HG03575 (cell line): ENCODE measurements at regions not wholly inside any gene's neighbourhood (a gene's known extent, or its start where the extent isn't known, plus 50 kb on each side); places are given as distances from the start of the nearest gene placed in this dataset.
"Not testable (repeated sequence)": the region's sequence is repeated elsewhere in the genome, so short reads cannot be mapped to it uniquely, and the experiment has no call there.

ENCODE experiments used
- ATAC-seq: cut with Tn5 transposase; IDR thresholded peaks from one replicate; pipeline ENCODE4 v1.9.1; 2021; ENCODE audit not compliant: unreplicated experiment, insufficient number of reproducible peaks, low FRiP score; ENCODE audit errors: extremely low read depth

GRCh38 chr1:60255565-60255964 is 182.0 kb upstream of the C1orf87 start:
- ATAC-seq: no peak

GRCh38 chr1:60251426-60251825 is 177.9 kb upstream of the C1orf87 start:
- ATAC-seq: no peak

- ATAC-seq: not testable (repeated sequence)
Measured at GRCh38 chr1:60247467-60247866, 173.9 kb upstream of the C1orf87 start.

- ATAC-seq: no peak
Measured at GRCh38 chr1:60245324-60245723, 171.8 kb upstream of the C1orf87 start.

GRCh38 chr1:60244906-60245305 is 171.3 kb upstream of the C1orf87 start:
- ATAC-seq: no peak

GRCh38 chr1:60235275-60235674 is 161.7 kb upstream of the C1orf87 start:
- ATAC-seq: no peak

- no peak for ATAC-seq
Measured at GRCh38 chr1:60234776-60235175, 161.2 kb upstream of the C1orf87 start.

- no peak for ATAC-seq
Measured at GRCh38 chr1:60229821-60230220, 156.3 kb upstream of the C1orf87 start.

GRCh38 chr1:60228041-60228491 is 154.5 kb upstream of the C1orf87 start:
- no peak for ATAC-seq

GRCh38 chr1:60227601-60228000 is 154.0 kb upstream of the C1orf87 start:
- ATAC-seq: no peak

- no peak for ATAC-seq
Measured at GRCh38 chr1:60225486-60225885, 151.9 kb upstream of the C1orf87 start.

- no peak for ATAC-seq
Measured at GRCh38 chr1:60224523-60224922, 151.0 kb upstream of the C1orf87 start.

- no peak for ATAC-seq
Measured at GRCh38 chr1:60223158-60223557, 149.6 kb upstream of the C1orf87 start.

GRCh38 chr1:60222360-60223115 is 149.0 kb upstream of the C1orf87 start:
- no peak for ATAC-seq

GRCh38 chr1:60213253-60213652 is 139.7 kb upstream of the C1orf87 start:
- ATAC-seq: no peak

GRCh38 chr1:60196026-60196425 is 122.5 kb upstream of the C1orf87 start:
- ATAC-seq: no peak

- ATAC-seq: no peak
Measured at GRCh38 chr1:60185684-60186083, 112.1 kb upstream of the C1orf87 start.

- no peak for ATAC-seq
Measured at GRCh38 chr1:60184521-60184920, 111.0 kb upstream of the C1orf87 start.

GRCh38 chr1:60173729-60174505 is 100.3 kb upstream of the C1orf87 start:
- no peak for ATAC-seq

- ATAC-seq: no peak
Measured at GRCh38 chr1:60173006-60173405, 99.4 kb upstream of the C1orf87 start.
